Neural cell (in vitro differentiated cells): ENCODE measurements at regions not wholly inside any gene's neighbourhood (a gene's known extent, or its start where the extent isn't known, plus 50 kb on each side); places are given as distances from the start of the nearest gene placed in this dataset.

Experiments used
- H2AFZ ChIP-seq: fragments of 200-600, 300-800 bp; sonication (generic), shearing (Covaris generic); 2 replicates; pipeline ENCODE4 v1.6.0; 2014; ENCODE audit warnings: low read depth, mild to moderate bottlenecking, antibody characterized with exemption, low read length, moderate library complexity
- H3F3A ChIP-seq: fragments of 200-600 bp; shearing (Covaris generic); 2 replicates; pipeline ENCODE4 v1.6.1; 2016; ENCODE audit warnings: mild to moderate bottlenecking, moderate library complexity, mixed read lengths, antibody characterized with exemption, low read length; ENCODE audit not compliant: insufficient read depth, poor library complexity, severe bottlenecking
- H3K27ac ChIP-seq: fragments of 200-600, 300-800 bp; sonication (generic), shearing (Covaris generic); 2 replicates; pipeline ENCODE4 v1.5.1; 2014; ENCODE audit warnings: mild to moderate bottlenecking, low read length, moderate library complexity
- H3K27me3 ChIP-seq: fragments of 300-800, 200-600 bp; sonication (generic), shearing (Covaris generic); 2 replicates; pipeline ENCODE4 v1.6.0; 2014; ENCODE audit warnings: mild to moderate bottlenecking, low read depth, low read length, moderate library complexity; ENCODE audit not compliant: insufficient read depth
- H3K36me3 ChIP-seq: fragments of 300-800, 200-600 bp; sonication (generic), shearing (Covaris generic); 2 replicates; pipeline ENCODE4 v1.5.1; 2014; ENCODE audit warnings: mild to moderate bottlenecking, antibody characterized with exemption, low read length, moderate library complexity; ENCODE audit not compliant: insufficient read depth
- H3K4me2 ChIP-seq: fragments of 300-800, 200-600 bp; sonication (generic), shearing (Covaris generic); 2 replicates; pipeline ENCODE4 v1.6.0; 2014; ENCODE audit warnings: mild to moderate bottlenecking, low read length
- H3K4me3 ChIP-seq: fragments of 300-800, 200-600 bp; sonication (generic), shearing (Covaris generic); 2 replicates; pipeline ENCODE4 v1.5.1; 2014; ENCODE audit warnings: mild to moderate bottlenecking, low read length, moderate library complexity
- H3K79me2 ChIP-seq: fragments of 200-600 bp; shearing (Covaris generic); replicated peaks from 2 replicates; pipeline ENCODE4 v1.6.0; 2014; ENCODE audit warnings: mild to moderate bottlenecking, low read length, moderate library complexity; ENCODE audit not compliant: insufficient read depth
- H3K9ac ChIP-seq: fragments of 300-800, 200-600 bp; sonication (generic), shearing (Covaris generic); 2 replicates; pipeline ENCODE4 v1.6.1; 2016; ENCODE audit warnings: mild to moderate bottlenecking, low read length, mixed read lengths
- H3K9me2 ChIP-seq: fragments of 200-600 bp; shearing (Covaris generic); 2 replicates; pipeline ENCODE4 v1.6.1; 2016; ENCODE audit warnings: mild to moderate bottlenecking, low read length, mixed read lengths; ENCODE audit not compliant: insufficient read depth
- H3K9me3 ChIP-seq: fragments of 200-600, 300-800 bp; sonication (generic), shearing (Covaris generic); 2 replicates; pipeline ENCODE4 v1.6.1; 2016; ENCODE audit warnings: mild to moderate bottlenecking, mixed run types, low read length, moderate library complexity, mixed read lengths
- H4K20me1 ChIP-seq: fragments of 200-600 bp; shearing (Covaris generic); 2 replicates; pipeline ENCODE4 v1.6.1; 2016; ENCODE audit warnings: mild to moderate bottlenecking, mixed run types; ENCODE audit not compliant: insufficient read depth
- CTCF ChIP-seq: fragments of 450-650 bp; IDR thresholded peaks from 2 replicates; pipeline ENCODE4 v1.5.1; 2014; ENCODE audit warnings: antibody characterized with exemption, mild to moderate bottlenecking, moderate library complexity; ENCODE audit not compliant: poor library complexity, severe bottlenecking
- EP300 ChIP-seq: fragments of 450-650 bp; conservative IDR thresholded peaks from 2 replicates; pipeline ENCODE4 v1.6.1; 2014; ENCODE audit warnings: antibody characterized with exemption, mild to moderate bottlenecking, moderate library complexity; ENCODE audit not compliant: poor library complexity, severe bottlenecking
- EZH2 ChIP-seq: fragments of 200-600, 300-800 bp; shearing (Covaris generic), sonication (generic); IDR thresholded peaks from 2 replicates; pipeline ENCODE4 v1.6.1; 2014; ENCODE audit warnings: antibody characterized with exemption, low read length, borderline replicate concordance, mild to moderate bottlenecking; ENCODE audit not compliant: insufficient read depth, poor library complexity, severe bottlenecking
- MXI1 ChIP-seq: fragments of 450-650 bp; conservative IDR thresholded peaks from 2 replicates; pipeline ENCODE4 v1.6.1; 2014; ENCODE audit warnings: antibody characterized with exemption, mild to moderate bottlenecking; ENCODE audit not compliant: poor library complexity, severe bottlenecking
- POLR2AphosphoS5 ChIP-seq: IDR thresholded peaks from 2 replicates; pipeline ENCODE4 v1.6.1; 2012
- RAD21 ChIP-seq: fragments of 450-650 bp; conservative IDR thresholded peaks from 2 replicates; pipeline ENCODE4 v1.6.1; 2014; ENCODE audit warnings: antibody characterized with exemption, mild to moderate bottlenecking, moderate library complexity
- REST ChIP-seq: IDR thresholded peaks from 2 replicates; pipeline ENCODE4 v1.6.1; 2012; ENCODE audit warnings: borderline replicate concordance
- SMC3 ChIP-seq: fragments of 450-650 bp; conservative IDR thresholded peaks from 2 replicates; pipeline ENCODE4 v1.6.1; 2014; ENCODE audit warnings: antibody characterized with exemption, mild to moderate bottlenecking, moderate library complexity; ENCODE audit not compliant: poor library complexity
- TAF1 ChIP-seq: IDR thresholded peaks from 2 replicates; pipeline ENCODE4 v1.6.1; 2012; ENCODE audit warnings: low read depth

- no peaks in the 10 kb centered on the region for H3K79me2 ChIP-seq
- H3K4me2 ChIP-seq, result no peak overlapping the region
- no peaks in the 10 kb centered on the region for H3K36me3 ChIP-seq
- H3K27me3 ChIP-seq, result no peaks in the 10 kb centered on the region
- no peaks in the 10 kb centered on the region for H4K20me1 ChIP-seq
- H3F3A ChIP-seq, result no peaks in the 10 kb centered on the region
- H3K27ac ChIP-seq, result no peak overlapping the region
- H3K4me3 ChIP-seq, result no peak overlapping the region
- H3K9me3 ChIP-seq, result no peaks in the 10 kb centered on the region
- TF ChIP-seq POLR2AphosphoS5, result no peak
- no peak for TF ChIP-seq REST
- TF ChIP-seq TAF1, result no peak
- no peak for TF ChIP-seq CTCF
- TF ChIP-seq RAD21, result no peak
- TF ChIP-seq EZH2, result no peak
- no peak for TF ChIP-seq SMC3
- no peak for TF ChIP-seq MXI1
- no peak for TF ChIP-seq EP300
- no peak overlapping the region for H2AFZ ChIP-seq
- H3K9me2 ChIP-seq, result no peaks in the 10 kb centered on the region
- no peak overlapping the region for H3K9ac ChIP-seq
These were observed 198.1 kb upstream of the SLC39A10 start for GRCh38 chr2:195458936-195459335.

GRCh38 chr2:195457873-195458272 lies 199.2 kb upstream of the SLC39A10 start:
- H3K4me2 ChIP-seq, result no peak overlapping the region
- no peak overlapping the region for H3K27ac ChIP-seq
- no peak for TF ChIP-seq REST
- TF ChIP-seq TAF1, result no peak
- no peak for TF ChIP-seq CTCF
- TF ChIP-seq RAD21, result no peak
- TF ChIP-seq SMC3, result no peak
- no peak for TF ChIP-seq MXI1
- TF ChIP-seq EP300, result no peak
- TF ChIP-seq EZH2, result no peak
- TF ChIP-seq POLR2AphosphoS5, result no peak
- H3K27me3 ChIP-seq, result no peaks in the 10 kb centered on the region
- H2AFZ ChIP-seq, result no peak overlapping the region
- no peaks in the 10 kb centered on the region for H3K36me3 ChIP-seq
- H3K9ac ChIP-seq, result no peak overlapping the region
- no peaks in the 10 kb centered on the region for H4K20me1 ChIP-seq
- no peak overlapping the region for H3K4me3 ChIP-seq
- no peaks in the 10 kb centered on the region for H3F3A ChIP-seq
- H3K9me3 ChIP-seq, result no peaks in the 10 kb centered on the region
- H3K9me2 ChIP-seq, result no peaks in the 10 kb centered on the region
- H3K79me2 ChIP-seq, result no peaks in the 10 kb centered on the region
